ENCODE measurements at regions not wholly inside any gene's neighbourhood (a gene's known extent, or its start where the extent isn't known, plus 50 kb on each side); places are given as distances from the start of the nearest gene placed in this dataset.

- no peaks in the 10 kb centered on the region for H3K4me1 ChIP-seq
- DNase-seq: no peak
- no peaks in the 10 kb centered on the region for H3K9me3 ChIP-seq
- no peak overlapping the region for H3K27ac ChIP-seq
- H3K36me3 ChIP-seq: no peaks in the 10 kb centered on the region
- TF ChIP-seq, protein P1, sequence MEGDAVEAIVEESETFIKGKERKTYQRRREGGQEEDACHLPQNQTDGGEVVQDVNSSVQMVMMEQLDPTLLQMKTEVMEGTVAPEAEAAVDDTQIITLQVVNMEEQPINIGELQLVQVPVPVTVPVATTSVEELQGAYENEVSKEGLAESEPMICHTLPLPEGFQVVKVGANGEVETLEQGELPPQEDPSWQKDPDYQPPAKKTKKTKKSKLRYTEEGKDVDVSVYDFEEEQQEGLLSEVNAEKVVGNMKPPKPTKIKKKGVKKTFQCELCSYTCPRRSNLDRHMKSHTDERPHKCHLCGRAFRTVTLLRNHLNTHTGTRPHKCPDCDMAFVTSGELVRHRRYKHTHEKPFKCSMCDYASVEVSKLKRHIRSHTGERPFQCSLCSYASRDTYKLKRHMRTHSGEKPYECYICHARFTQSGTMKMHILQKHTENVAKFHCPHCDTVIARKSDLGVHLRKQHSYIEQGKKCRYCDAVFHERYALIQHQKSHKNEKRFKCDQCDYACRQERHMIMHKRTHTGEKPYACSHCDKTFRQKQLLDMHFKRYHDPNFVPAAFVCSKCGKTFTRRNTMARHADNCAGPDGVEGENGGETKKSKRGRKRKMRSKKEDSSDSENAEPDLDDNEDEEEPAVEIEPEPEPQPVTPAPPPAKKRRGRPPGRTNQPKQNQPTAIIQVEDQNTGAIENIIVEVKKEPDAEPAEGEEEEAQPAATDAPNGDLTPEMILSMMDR (IDR thresholded peaks at IDR 0.05): no peak
- no peak for ATAC-seq
- H3K27me3 ChIP-seq: no peaks in the 10 kb centered on the region
- H3K4me3 ChIP-seq: no peak overlapping the region
- intact Hi-C loops (cut with DNase I): no loop called here
Observed at GRCh38 chr13:38602266-38602665, 84.6 kb upstream of the FREM2 start.

DNA sequence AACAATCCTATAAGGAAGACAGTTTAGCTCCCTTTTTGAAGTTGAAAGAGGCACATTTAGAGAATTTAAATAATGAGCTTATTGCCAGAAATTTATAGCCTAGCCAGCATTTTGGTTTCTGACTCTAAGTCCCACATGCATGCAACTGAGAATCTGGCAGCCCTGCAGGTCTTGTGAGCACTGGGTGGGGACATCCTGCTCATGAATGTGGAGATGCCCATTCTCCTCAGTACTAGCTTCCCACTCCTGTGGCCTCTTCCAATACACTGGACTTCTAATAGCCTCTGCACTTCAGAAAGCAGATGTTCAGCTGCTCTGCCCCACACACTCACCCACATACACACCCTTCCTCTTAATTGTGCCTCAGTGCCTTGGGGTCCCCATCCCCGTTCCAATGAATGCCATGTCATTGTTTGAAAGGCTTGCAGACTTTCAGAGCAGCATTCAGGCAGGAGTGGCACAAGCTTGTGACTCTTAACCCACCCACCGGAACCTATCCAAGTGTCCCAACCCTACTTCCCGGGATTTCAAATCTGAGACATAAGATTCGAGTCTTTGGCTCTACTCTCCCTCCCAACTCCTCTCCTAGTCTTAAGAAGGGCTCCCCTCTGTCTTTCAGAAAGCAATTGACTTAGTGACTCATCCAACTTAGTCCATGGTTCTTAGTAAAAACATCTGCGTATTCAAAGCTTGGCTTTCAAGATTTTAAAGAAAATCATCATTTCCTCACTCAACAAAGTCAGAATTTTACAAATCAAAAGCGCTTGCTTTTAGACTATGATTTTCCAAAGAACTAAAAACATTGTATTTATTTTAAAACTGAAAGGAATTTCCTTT lies 80.0 kb upstream of the FREM2 start:
- DNase-seq (no peak), ATAC-seq (peak; percentile 23)
- no peak overlapping the region for H3K27ac ChIP-seq
- no peak overlapping the region for H3K4me3 ChIP-seq
- no peaks in the 10 kb centered on the region for H3K9me3 ChIP-seq
- H3K27me3 ChIP-seq: no peaks in the 10 kb centered on the region
- TF ChIP-seq, protein P1 (IDR thresholded peaks at IDR 0.05): no peak
- intact Hi-C loops (cut with DNase I): no loop called here
- no peaks in the 10 kb centered on the region for H3K4me1 ChIP-seq
- no peaks in the 10 kb centered on the region for H3K36me3 ChIP-seq

DNA sequence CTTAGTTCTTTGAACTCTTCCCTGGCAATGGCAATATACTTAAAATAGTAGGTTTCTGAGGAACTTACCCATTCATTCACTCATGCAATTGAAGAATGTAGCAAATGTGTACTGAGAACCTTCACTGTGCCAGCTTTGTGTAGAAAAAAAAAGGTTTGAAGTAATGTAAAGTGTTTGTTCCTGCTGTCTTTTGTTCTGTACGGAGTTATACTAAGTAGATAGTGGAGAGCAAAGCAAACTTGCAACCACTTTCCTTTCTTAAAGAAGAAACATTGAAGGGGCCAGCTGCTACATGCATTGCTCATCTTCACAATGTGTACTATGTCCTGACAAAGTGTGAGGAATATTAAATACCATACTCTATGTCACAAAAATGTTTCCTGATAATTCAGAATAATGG lies 68.9 kb upstream of the FREM2 start:
- no peak for ATAC-seq
- no peaks in the 10 kb centered on the region for H3K27me3 ChIP-seq
- no peak overlapping the region for H3K4me3 ChIP-seq
- TF ChIP-seq, protein P1 (IDR thresholded peaks at IDR 0.05): no peak
- no peaks in the 10 kb centered on the region for H3K36me3 ChIP-seq
- DNase-seq: no peak
- no peaks in the 10 kb centered on the region for H3K4me1 ChIP-seq
- H3K27ac ChIP-seq: no peak overlapping the region
- H3K9me3 ChIP-seq: no peaks in the 10 kb centered on the region
- intact Hi-C loops (cut with DNase I): no loop called here

- no peaks in the 10 kb centered on the region for H3K27me3 ChIP-seq
- DNase-seq: no peak
- no peaks in the 10 kb centered on the region for H3K9me3 ChIP-seq
- TF ChIP-seq, protein P1 (IDR thresholded peaks at IDR 0.05): no peak
- no peak overlapping the region for H3K4me3 ChIP-seq
- no peak overlapping the region for H3K27ac ChIP-seq
- no peaks in the 10 kb centered on the region for H3K36me3 ChIP-seq
- intact Hi-C loops (cut with DNase I): no loop called here
- no peak for ATAC-seq
- no peaks in the 10 kb centered on the region for H3K4me1 ChIP-seq
Observed at GRCh38 chr13:38618336-38618735, 68.5 kb upstream of the FREM2 start.

- TF ChIP-seq, protein P1 (IDR thresholded peaks at IDR 0.05): no peak
- DNase-seq (no peak), ATAC-seq (no peak)
- Histone ChIP-seq H3K27me3 (no peaks in the 10 kb centered on the region), H3K27ac (no peak overlapping the region), H3K4me1 (no peaks in the 10 kb centered on the region), H3K4me3 (no peak overlapping the region), H3K9me3 (no peaks in the 10 kb centered on the region), H3K36me3 (no peaks in the 10 kb centered on the region)
- intact Hi-C loops (cut with DNase I): no loop called here
Observed at GRCh38 chr13:38618881-38619280, 68.0 kb upstream of the FREM2 start.
